Calu3 (cell line): ENCODE measurements at regions not wholly inside any gene's neighbourhood (a gene's known extent, or its start where the extent isn't known, plus 50 kb on each side); places are given as distances from the start of the nearest gene placed in this dataset.
A peak's percentile ranks its signal among the peaks of the same experiment; 100 is the strongest.

ENCODE experiments used
- BruUV-seq: library from RNA; stranded (reverse); fragments of 400-500 nt; replicated peaks from 2 replicates; lab custom pipeline; 2021; lab: Mats Ljungman, UMichigan
- CTCF ChIA-PET: fragments of 300-600 bp; sonication (Branson Sonifier 250); formaldehyde crosslinking; loops from one replicate; lab custom pipeline; 2022; ENCODE audit warnings: antibody characterized with exemption; lab: Charles Lee
- DNase-seq: peaks from one replicate; pipeline ENCODE4 v3.0.0; 2022
- H3K27ac Mint-ChIP-seq: one replicate; pipeline ENCODE4 v1.8.0; 2022; ENCODE audit warnings: mixed read lengths; ENCODE audit not compliant: unreplicated experiment
- H3K27me3 Mint-ChIP-seq: one replicate; pipeline ENCODE4 v1.8.0; 2022; ENCODE audit warnings: mixed read lengths; ENCODE audit not compliant: unreplicated experiment
- H3K36me3 Mint-ChIP-seq: one replicate; pipeline ENCODE4 v1.8.0; 2022; ENCODE audit warnings: mild to moderate bottlenecking, moderate library complexity, mixed read lengths; ENCODE audit not compliant: insufficient read depth, unreplicated experiment
- H3K4me1 Mint-ChIP-seq: one replicate; pipeline ENCODE4 v1.8.0; 2022; ENCODE audit warnings: mild to moderate bottlenecking, low read depth, mixed read lengths; ENCODE audit not compliant: unreplicated experiment
- H3K4me3 Mint-ChIP-seq: one replicate; pipeline ENCODE4 v1.8.0; 2022; ENCODE audit warnings: mild to moderate bottlenecking, low read depth, moderate library complexity, mixed read lengths; ENCODE audit not compliant: unreplicated experiment
- H3K9me3 Mint-ChIP-seq: one replicate; pipeline ENCODE4 v1.8.0; 2022; ENCODE audit warnings: low read depth, mixed read lengths; ENCODE audit not compliant: unreplicated experiment
- CTCF ChIP-seq: fragments of 200-600 bp; IDR thresholded peaks from one replicate; pipeline ENCODE4 v1.8.0; 2022; ENCODE audit warnings: antibody characterized with exemption; ENCODE audit not compliant: unreplicated experiment
- intact Hi-C: fragments of 100-400 bp; cut with micrococcal nuclease; formaldehyde crosslinking; loops from one replicate; pipeline ENCODE4 v1.10.0; 2022; ENCODE audit not compliant: unreplicated experiment

- CTCF ChIA-PET, result no interaction called here
- BruUV-seq, result no TSS peak
- DNase-seq, result no peak
- no peaks in the 10 kb centered on the region for H3K27me3 Mint-ChIP-seq
- H3K36me3 Mint-ChIP-seq, result no peaks in the 10 kb centered on the region
- no peak for TF ChIP-seq CTCF
- H3K4me1 Mint-ChIP-seq, result peaks cover 6% of the 10 kb centered on the region
- no peaks in the 10 kb centered on the region for H3K9me3 Mint-ChIP-seq
- H3K4me3 Mint-ChIP-seq, result no peak overlapping the region
- intact Hi-C loops, result no loop called here
- no peak overlapping the region for H3K27ac Mint-ChIP-seq
Observed at GRCh38 chr6:124877468-124877867, 84.8 kb upstream of the RNF217 start.

DNA sequence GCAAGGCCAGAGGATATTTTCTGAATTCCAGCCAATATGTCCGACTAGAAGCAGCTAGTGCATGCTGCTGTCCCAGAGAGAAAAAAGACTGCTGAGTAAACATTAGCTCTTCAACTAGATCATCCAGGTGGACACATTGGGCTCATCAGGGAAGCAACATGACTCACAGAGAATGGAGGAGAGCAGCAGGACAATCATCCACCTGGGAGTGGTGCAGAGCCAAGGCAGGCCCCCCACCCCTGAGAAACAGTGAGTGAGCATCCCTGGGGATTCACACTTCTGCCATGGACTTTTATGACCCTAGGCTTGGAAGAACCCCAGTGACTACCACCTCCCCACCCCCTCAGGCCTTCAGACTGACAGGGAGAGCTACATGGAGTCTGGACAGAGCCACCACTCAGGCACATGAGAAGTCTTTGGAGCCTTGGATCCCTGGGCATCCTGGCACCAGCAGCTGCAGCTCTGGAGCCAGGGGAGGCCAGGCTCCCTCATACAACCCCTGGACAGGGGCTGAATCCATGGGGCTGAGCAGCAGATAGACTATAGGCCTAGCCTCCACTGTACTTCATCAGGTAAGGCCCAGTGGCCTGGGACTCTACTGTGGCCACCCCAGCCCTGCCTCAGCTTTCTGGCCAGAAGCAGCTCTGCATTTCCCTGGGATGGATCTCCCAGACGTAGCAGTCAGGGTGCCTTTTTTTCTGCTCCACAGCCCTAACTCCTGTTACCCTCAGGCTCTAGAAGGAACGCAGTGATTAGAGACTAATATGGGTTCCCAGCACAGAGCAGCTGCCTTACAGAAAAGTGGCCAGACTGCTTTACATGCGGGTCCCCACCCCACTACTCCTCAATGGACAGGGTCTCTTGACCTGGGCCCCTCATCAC, 82.9 kb upstream of the RNF217 start:
- Mint-ChIP-seq H3K9me3 (no peaks in the 10 kb centered on the region), H3K27ac (no peak overlapping the region), H3K27me3 (no peaks in the 10 kb centered on the region), H3K36me3 (no peaks in the 10 kb centered on the region), H3K4me3 (no peak overlapping the region), H3K4me1 (peaks cover 17% of the 10 kb centered on the region)
- no peak for DNase-seq
- intact Hi-C loops, result no loop called here
- CTCF ChIA-PET, result no interaction called here
- no TSS peak for BruUV-seq
- TF ChIP-seq CTCF, result no peak

GRCh38 chr6:124879992-124880355, 82.3 kb upstream of the RNF217 start:
- CTCF ChIA-PET, result no interaction called here
- Mint-ChIP-seq H3K4me3 (no peak overlapping the region), H3K36me3 (no peaks in the 10 kb centered on the region), H3K27ac (no peak overlapping the region), H3K9me3 (no peaks in the 10 kb centered on the region), H3K27me3 (no peaks in the 10 kb centered on the region), H3K4me1 (peaks cover 17% of the 10 kb centered on the region)
- TF ChIP-seq CTCF, result no peak
- intact Hi-C loops, result no loop called here
- BruUV-seq, result no TSS peak
- DNase-seq, result no peak

GRCh38 chr6:124881898-124882578, 80.2 kb upstream of the RNF217 start:
- peaks cover 17% of the 10 kb centered on the region for H3K4me1 Mint-ChIP-seq
- peak overlapping the region; percentile 29 for H3K4me3 Mint-ChIP-seq
- BruUV-seq, result no TSS peak
- no peak for TF ChIP-seq CTCF
- peak overlapping the region; percentile 80 for H3K27ac Mint-ChIP-seq
- no peak for DNase-seq
- CTCF ChIA-PET, result interaction anchor here (0.7 kb wide), 1 partner anchor 137 kb away, joined by 3 read pairs; no protein-coding TSS in a partner anchor
- intact Hi-C loops, result no loop called here
- no peaks in the 10 kb centered on the region for H3K36me3 Mint-ChIP-seq
- no peaks in the 10 kb centered on the region for H3K27me3 Mint-ChIP-seq
- H3K9me3 Mint-ChIP-seq, result no peaks in the 10 kb centered on the region
